ENCODE measurements at regions not wholly inside any gene's neighbourhood (a gene's known extent, or its start where the extent isn't known, plus 50 kb on each side); places are given as distances from the start of the nearest gene placed in this dataset.

- Histone ChIP-seq H3K9me3 (ENCODE audit: control insufficient read depth in 1 of 2, insufficient read depth in 1 of 2, low read depth in 1 of 2, low read length in 2 of 2) (peaks cover 0 to 19% of the 10 kb centered on the region in 2 experiments; a peak in 1 of 4 replicates), H3K9ac (ENCODE audit: low read length) (no peak overlapping the region), H3K9me2 (ENCODE audit: insufficient read depth) (no peaks in the 10 kb centered on the region), H3K27me3 (ENCODE audit: insufficient read depth, low read length) (no peaks in the 10 kb centered on the region), H2AFZ (ENCODE audit: low read depth, low read length, poor library complexity, severe bottlenecking) (no peak overlapping the region), H4K20me1 (ENCODE audit: insufficient read depth) (no peaks in the 10 kb centered on the region), H3K27ac (ENCODE audit: low read depth, low read length) (peak overlapping the region; percentile 100), H3K36me3 (ENCODE audit: control insufficient read depth in 1 of 2, insufficient read depth in 2 of 2, low read length in 2 of 2) (peaks cover 0 to 4% of the 10 kb centered on the region in 2 experiments; a peak in 1 of 4 replicates), H3K79me2 (ENCODE audit: insufficient read depth, low read length) (no peaks in the 10 kb centered on the region), H3K4me2 (ENCODE audit: low read length) (peak overlapping the region; percentile 71), H3K4me1 (ENCODE audit: control insufficient read depth in 1 of 2, insufficient read depth in 2 of 2, low read length in 2 of 2) (peaks cover 58 to 83% of the 10 kb centered on the region in 2 experiments), H3K4me3 (replicated peaks in 1 of 2; ENCODE audit: low read depth in 1 of 2, low read length in 2 of 2) (no peak overlapping the region)
- ChIA-PET RAD21 (ENCODE audit: low non-redundant PET in 1 of 2, low total read pairs in 2 of 2, uncharacterized antibody in 2 of 2, unreplicated experiment in 2 of 2) (no interaction called here), CTCF (no interaction called here), POLR2A (interaction anchor here (0.8 to 3.0 kb wide), 5 partner anchors 10 to 328 kb away, joined by 3 to 20 read pairs (median 4); partner anchors contain the start of gene IER5L)
- ATAC-seq = no peak
- DNase-seq (ENCODE audit: low read depth, low spot score) = no peak
- intact Hi-C loops (cut with micrococcal nuclease) = no loop called here
- BruUV-seq (replicated peaks) = no TSS peak
- TF ChIP-seq ELF1 (IDR thresholded peaks at IDR 0.05; ENCODE audit: borderline replicate concordance, low read depth) (no peak), RAD21 (IDR thresholded peaks at IDR 0.05; ENCODE audit: low read depth) (no peak), CBX3 (IDR thresholded peaks at IDR 0.05; ENCODE audit: low read depth) (no peak), ZBTB33 (IDR thresholded peaks at IDR 0.05; ENCODE audit: extremely low read depth, insufficient replicate concordance, low read length) (no peak), MAX (IDR thresholded peaks at IDR 0.05) (no peak), EZH2phosphoT487 (IDR thresholded peaks at IDR 0.05; ENCODE audit: borderline replicate concordance) (no peak), ZFX (IDR thresholded peaks at IDR 0.05) (no peak), SP1 (IDR thresholded peaks at IDR 0.05; ENCODE audit: low read depth) (no peak), REST (IDR thresholded peaks at IDR 0.05; ENCODE audit: low read depth) (no peak), SRF (IDR thresholded peaks at IDR 0.05; ENCODE audit: low read depth) (no peak), POLR2AphosphoS5 (IDR thresholded peaks at IDR 0.05; ENCODE audit: low read depth, low read length) (no peak), SIN3A (IDR thresholded peaks at IDR 0.05; ENCODE audit: low read depth) (no peak), ZNF274 (IDR thresholded peaks at IDR 0.05; ENCODE audit: low read depth, low read length) (no peak), EGR1 (IDR thresholded peaks at IDR 0.05; ENCODE audit: low read depth) (no peak), CEBPB (IDR thresholded peaks at IDR 0.05; ENCODE audit: low read depth) (no peak), EZH2 (IDR thresholded peaks at IDR 0.05) (no peak)
These were observed 114.9 kb downstream of the C9orf50 start for GRCh38 chr9:129506041-129506440.
